ENCODE measurements at regions not wholly inside any gene's neighbourhood (a gene's known extent, or its start where the extent isn't known, plus 50 kb on each side); places are given as distances from the start of the nearest gene placed in this dataset.

DNA sequence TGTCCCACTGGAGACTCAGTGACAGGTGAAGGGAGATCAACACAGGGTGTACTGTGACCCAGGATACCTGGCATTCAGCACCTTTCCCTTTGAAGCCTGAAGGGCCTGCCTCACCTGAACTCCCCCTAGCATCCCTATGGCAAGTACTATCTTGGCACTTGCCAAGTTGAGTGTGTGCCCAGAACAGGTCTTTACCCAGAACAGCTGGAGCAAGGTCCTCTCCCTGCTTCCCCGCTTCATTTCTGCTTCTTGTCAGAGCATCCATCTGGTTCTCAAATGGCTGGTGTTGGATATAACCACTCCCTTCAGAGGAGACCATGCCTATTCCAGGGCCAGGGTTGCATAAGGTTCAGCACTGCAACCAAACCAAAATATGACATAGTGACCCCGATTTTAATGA lies 73.0 kb downstream of the FAM43A start (continued):
- TF ChIP-seq SP5 (CRISPR knock-in tag; IDR thresholded peaks at IDR 0.05; ENCODE audit: borderline replicate concordance, low read depth) = no peak
- no peak for TF ChIP-seq ZC3H4 (CRISPR knock-in tag; IDR thresholded peaks at IDR 0.05; ENCODE audit: borderline replicate concordance)
- no peak for TF ChIP-seq ZNF256 (CRISPR knock-in tag; conservative IDR thresholded peaks at IDR 0.05)
- TF ChIP-seq, protein P1, sequence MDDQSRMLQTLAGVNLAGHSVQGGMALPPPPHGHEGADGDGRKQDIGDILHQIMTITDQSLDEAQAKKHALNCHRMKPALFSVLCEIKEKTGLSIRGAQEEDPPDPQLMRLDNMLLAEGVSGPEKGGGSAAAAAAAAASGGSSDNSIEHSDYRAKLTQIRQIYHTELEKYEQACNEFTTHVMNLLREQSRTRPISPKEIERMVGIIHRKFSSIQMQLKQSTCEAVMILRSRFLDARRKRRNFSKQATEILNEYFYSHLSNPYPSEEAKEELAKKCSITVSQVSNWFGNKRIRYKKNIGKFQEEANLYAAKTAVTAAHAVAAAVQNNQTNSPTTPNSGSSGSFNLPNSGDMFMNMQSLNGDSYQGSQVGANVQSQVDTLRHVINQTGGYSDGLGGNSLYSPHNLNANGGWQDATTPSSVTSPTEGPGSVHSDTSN (CRISPR knock-in tag; IDR thresholded peaks at IDR 0.05; ENCODE audit: borderline replicate concordance) = no peak
- no peak for TF ChIP-seq NFYC (CRISPR knock-in tag; IDR thresholded peaks at IDR 0.05)
- no peak for TF ChIP-seq ELK4 (CRISPR knock-in tag; IDR thresholded peaks at IDR 0.05; ENCODE audit: borderline replicate concordance)
- no peak for TF ChIP-seq PAF1 (CRISPR knock-in tag; IDR thresholded peaks at IDR 0.05)
- no peak for TF ChIP-seq MAFK (conservative IDR thresholded peaks at IDR 0.05 in 1 of 2, IDR thresholded peaks at IDR 0.05 in 1 of 2; ENCODE audit: low read length in 2 of 2)
- no peak for TF ChIP-seq RAD21 (CRISPR knock-in tag; IDR thresholded peaks at IDR 0.05)
- TF ChIP-seq, protein P2, sequence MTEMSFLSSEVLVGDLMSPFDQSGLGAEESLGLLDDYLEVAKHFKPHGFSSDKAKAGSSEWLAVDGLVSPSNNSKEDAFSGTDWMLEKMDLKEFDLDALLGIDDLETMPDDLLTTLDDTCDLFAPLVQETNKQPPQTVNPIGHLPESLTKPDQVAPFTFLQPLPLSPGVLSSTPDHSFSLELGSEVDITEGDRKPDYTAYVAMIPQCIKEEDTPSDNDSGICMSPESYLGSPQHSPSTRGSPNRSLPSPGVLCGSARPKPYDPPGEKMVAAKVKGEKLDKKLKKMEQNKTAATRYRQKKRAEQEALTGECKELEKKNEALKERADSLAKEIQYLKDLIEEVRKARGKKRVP (CRISPR knock-in tag; IDR thresholded peaks at IDR 0.05) = no peak

DNA sequence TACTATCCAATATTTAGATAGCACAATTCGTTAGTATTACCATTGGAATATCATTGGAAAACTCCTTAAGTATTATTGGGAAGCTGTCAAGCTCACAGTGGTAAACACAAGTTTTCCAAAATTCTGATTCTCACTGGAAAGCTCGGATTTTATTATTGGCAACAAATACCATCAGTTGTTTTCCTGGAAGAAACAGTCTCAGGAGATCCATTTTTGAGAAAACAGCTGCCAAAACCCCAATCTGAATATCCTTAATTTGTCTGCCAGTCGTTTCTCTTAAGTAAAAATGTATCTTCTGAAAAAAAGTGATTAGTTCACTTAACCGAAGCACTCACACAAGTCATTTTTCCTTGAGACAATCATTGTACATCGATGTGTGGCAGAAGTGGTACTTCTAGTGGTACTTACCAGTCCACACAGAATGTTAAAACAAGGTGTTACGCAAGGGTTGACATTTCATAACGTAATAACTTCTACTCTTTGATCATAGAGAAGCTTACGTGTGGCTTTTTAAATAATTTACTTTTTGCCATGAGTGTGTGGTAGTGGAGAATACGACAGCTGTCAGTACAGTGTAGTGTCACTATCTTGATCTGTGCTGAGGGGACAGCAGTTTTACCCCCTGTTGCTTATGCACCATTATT lies 74.9 kb downstream of the FAM43A start:
- no peak overlapping the region for H3K4me2 ChIP-seq (ENCODE audit: low read depth, low read length)
- H3K27ac ChIP-seq (ENCODE audit: extremely low read length, insufficient read depth, low read length) = no peak overlapping the region
- H3K79me2 ChIP-seq (ENCODE audit: insufficient read depth, low read length) = no peaks in the 10 kb centered on the region
- H3K36me3 ChIP-seq (replicated peaks in 1 of 2; ENCODE audit: control insufficient read depth in 1 of 2, insufficient read depth in 2 of 2, low read length in 2 of 2) = no peaks in the 10 kb centered on the region
- no peaks in the 10 kb centered on the region for H3K9me3 ChIP-seq (ENCODE audit: low read length)
- TF ChIP-seq GATAD2A (CRISPR knock-in tag; IDR thresholded peaks at IDR 0.05) (0 out of 2 replicates have a peak, but pooled peaks have one; percentile 14), CEBPG (CRISPR knock-in tag; IDR thresholded peaks at IDR 0.05) (peak; percentile 38; the same call in 1 of the 2 replicates), CEBPB (IDR thresholded peaks at IDR 0.05; ENCODE audit: borderline replicate concordance, low read depth, low read length) (peak; percentile 80)
- TF ChIP-seq, protein P3, sequence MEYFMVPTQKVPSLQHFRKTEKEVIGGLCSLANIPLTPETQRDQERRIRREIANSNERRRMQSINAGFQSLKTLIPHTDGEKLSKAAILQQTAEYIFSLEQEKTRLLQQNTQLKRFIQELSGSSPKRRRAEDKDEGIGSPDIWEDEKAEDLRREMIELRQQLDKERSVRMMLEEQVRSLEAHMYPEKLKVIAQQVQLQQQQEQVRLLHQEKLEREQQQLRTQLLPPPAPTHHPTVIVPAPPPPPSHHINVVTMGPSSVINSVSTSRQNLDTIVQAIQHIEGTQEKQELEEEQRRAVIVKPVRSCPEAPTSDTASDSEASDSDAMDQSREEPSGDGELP (IDR thresholded peaks at IDR 0.05; ENCODE audit: borderline replicate concordance, low read depth) = no peak
- WGBS (ENCODE audit: low lambda C conversion rate) = 27% methylated on average over 9 of the region's 9 CpGs
- H3K4me1 ChIP-seq (ENCODE audit: insufficient read depth, low read length) = peaks cover 8% of the 10 kb centered on the region
- intact Hi-C loops (cut with micrococcal nuclease; ENCODE audit: unreplicated experiment) (no loop called here), in situ Hi-C loops (cut with HindIII; ENCODE audit: extremely low pct_ligation_motif_present, low pct_unique_long_range_greater_than_20kb) (no loop called here)
- CTCF ChIA-PET (ENCODE audit: low intra/inter-chr PET ratio, low total read pairs) = no interaction called here
- ATAC-seq (no peak), DNase-seq (ENCODE audit: low spot score) (no peak), FAIRE-seq (no peak)
- H3K27me3 ChIP-seq (ENCODE audit: control insufficient read depth in 1 of 2, insufficient read depth in 2 of 2, low read length in 2 of 2) = peaks cover 3 to 13% of the 10 kb centered on the region in 2 experiments; a peak in 3 of 5 replicates
- no peaks in the 10 kb centered on the region for H4K20me1 ChIP-seq (ENCODE audit: insufficient read depth, low read length)
- no peak overlapping the region for H2AFZ ChIP-seq (ENCODE audit: low read length)
- BruUV-seq (replicated peaks) = no TSS peak
- POLR2A ChIA-PET = no interaction called here
- no peak overlapping the region for H3K4me3 ChIP-seq (replicated peaks in 1 of 3; ENCODE audit: insufficient read depth in 1 of 3, low read depth in 2 of 3, low read length in 3 of 3)
- H3K9ac ChIP-seq (ENCODE audit: insufficient read depth, low read depth, low read length) = no peak overlapping the region
